ENCODE measurements at regions not wholly inside any gene's neighbourhood (a gene's known extent, or its start where the extent isn't known, plus 50 kb on each side); places are given as distances from the start of the nearest gene placed in this dataset.

DNA sequence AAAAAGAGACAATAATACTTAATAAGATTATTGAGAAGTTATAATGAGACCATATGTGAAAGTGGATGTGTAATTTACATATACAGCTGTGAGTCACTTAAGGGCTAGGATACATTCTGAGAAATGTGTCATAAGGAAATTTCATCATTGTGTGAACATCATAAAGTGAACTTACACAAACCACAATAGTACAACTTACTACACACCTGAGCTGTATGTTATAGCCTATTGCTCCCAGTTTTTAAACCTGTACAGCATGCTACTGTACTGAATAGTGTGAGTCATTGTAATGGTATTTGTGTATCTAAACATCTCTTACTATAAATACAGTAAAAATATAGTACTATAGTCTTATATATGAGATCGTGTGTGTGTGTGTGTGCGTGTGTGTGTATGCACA is 1420.3 kb upstream of the PIK3C3 start:
- Histone ChIP-seq H3K4me3 (ENCODE audit: low read length) (no peak overlapping the region), H3K4me1 (ENCODE audit: insufficient read depth, low read length) (no peaks in the 10 kb centered on the region), H3K27ac (ENCODE audit: low read depth, low read length) (no peak overlapping the region), H3K27me3 (ENCODE audit: insufficient read depth, low read length, poor library complexity, severe bottlenecking) (no peaks in the 10 kb centered on the region), H3K36me3 (ENCODE audit: insufficient read depth, low read length) (no peaks in the 10 kb centered on the region), H3K9me3 (ENCODE audit: low read length) (no peaks in the 10 kb centered on the region)
- CTCF ChIA-PET, result no interaction called here
- Mint-ChIP-seq H3K36me3 (no peaks in the 10 kb centered on the region), H3K4me3 (no peak overlapping the region), H3K9me3 (peaks cover 2 to 29% (median 16%) of the 10 kb centered on the region in 5 donors), H3K27ac (no peak overlapping the region), H3K27me3 (no peaks in the 10 kb centered on the region), H3K4me1 (no peaks in the 10 kb centered on the region)
- no peak for DNase-seq
- POLR2A ChIA-PET, result no interaction called here

DNA sequence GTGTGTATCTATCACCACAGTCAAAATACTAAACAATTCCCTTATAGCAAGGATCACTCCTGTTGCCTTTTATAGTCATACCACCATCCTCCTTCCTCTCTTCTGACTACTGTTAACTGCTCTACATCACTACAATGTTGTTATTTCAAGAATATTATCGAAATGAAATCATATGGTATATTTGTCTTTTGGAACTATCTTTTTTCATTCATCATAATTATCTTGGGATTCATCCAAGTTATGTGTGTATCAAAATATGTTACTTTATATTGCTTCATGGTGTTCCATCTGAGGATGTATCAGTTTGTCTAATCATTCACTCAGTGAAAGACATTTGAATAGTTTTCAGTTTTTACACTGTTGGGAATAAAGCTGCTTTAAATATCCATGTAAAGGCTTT is 1423.0 kb upstream of the PIK3C3 start:
- no peaks in the 10 kb centered on the region for H3K36me3 ChIP-seq (ENCODE audit: insufficient read depth, low read length)
- DNase-seq, result no peak
- Mint-ChIP-seq H3K4me3 (no peak overlapping the region), H3K27me3 (no peaks in the 10 kb centered on the region), H3K36me3 (no peaks in the 10 kb centered on the region), H3K9me3 (peaks cover 2 to 26% (median 12%) of the 10 kb centered on the region in 5 donors), H3K4me1 (no peaks in the 10 kb centered on the region), H3K27ac (no peak overlapping the region)
- H3K4me3 ChIP-seq (ENCODE audit: low read length), result no peak overlapping the region
- POLR2A ChIA-PET, result no interaction called here
- H3K9me3 ChIP-seq (ENCODE audit: low read length), result no peaks in the 10 kb centered on the region
- H3K4me1 ChIP-seq (ENCODE audit: insufficient read depth, low read length), result no peaks in the 10 kb centered on the region
- no peak overlapping the region for H3K27ac ChIP-seq (ENCODE audit: low read depth, low read length)
- CTCF ChIA-PET, result no interaction called here
- H3K27me3 ChIP-seq (ENCODE audit: insufficient read depth, low read length, poor library complexity, severe bottlenecking), result no peaks in the 10 kb centered on the region

DNA sequence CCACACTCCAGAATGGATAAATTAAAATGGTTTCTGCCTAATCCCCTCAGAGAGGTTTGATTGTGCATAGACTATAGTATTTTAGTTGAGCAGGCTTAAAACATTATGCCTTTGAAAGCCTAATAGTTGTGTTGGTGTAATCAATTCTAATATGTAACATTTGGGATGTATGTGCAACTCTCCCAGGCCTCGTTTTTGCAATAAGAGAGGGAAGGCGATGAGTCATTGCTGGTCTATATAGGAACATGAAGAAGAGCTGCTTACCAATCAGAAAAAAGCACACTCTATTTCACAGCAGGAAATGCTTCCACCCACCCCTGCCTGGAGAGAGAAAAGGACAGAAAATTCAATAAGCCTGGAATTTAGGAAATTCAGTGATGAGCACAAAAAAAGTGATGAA is 1424.0 kb upstream of the PIK3C3 start:
- H3K4me3 Mint-ChIP-seq, result no peak overlapping the region
- H3K4me1 Mint-ChIP-seq, result no peaks in the 10 kb centered on the region
- no peaks in the 10 kb centered on the region for H3K36me3 Mint-ChIP-seq
- DNase-seq, result no peak
- ChIA-PET CTCF (no interaction called here), POLR2A (no interaction called here)
- H3K36me3 ChIP-seq (ENCODE audit: insufficient read depth, low read length), result no peaks in the 10 kb centered on the region
- peaks cover 2 to 28% (median 7%) of the 10 kb centered on the region in 5 donors for H3K9me3 Mint-ChIP-seq
- H3K27me3 Mint-ChIP-seq, result no peaks in the 10 kb centered on the region
- no peak overlapping the region for H3K4me3 ChIP-seq (ENCODE audit: low read length)
- no peak overlapping the region for H3K27ac ChIP-seq (ENCODE audit: low read depth, low read length)
- no peak overlapping the region for H3K27ac Mint-ChIP-seq
- H3K27me3 ChIP-seq (ENCODE audit: insufficient read depth, low read length, poor library complexity, severe bottlenecking), result no peaks in the 10 kb centered on the region
- H3K9me3 ChIP-seq (ENCODE audit: low read length), result no peaks in the 10 kb centered on the region
- H3K4me1 ChIP-seq (ENCODE audit: insufficient read depth, low read length), result no peaks in the 10 kb centered on the region

DNA sequence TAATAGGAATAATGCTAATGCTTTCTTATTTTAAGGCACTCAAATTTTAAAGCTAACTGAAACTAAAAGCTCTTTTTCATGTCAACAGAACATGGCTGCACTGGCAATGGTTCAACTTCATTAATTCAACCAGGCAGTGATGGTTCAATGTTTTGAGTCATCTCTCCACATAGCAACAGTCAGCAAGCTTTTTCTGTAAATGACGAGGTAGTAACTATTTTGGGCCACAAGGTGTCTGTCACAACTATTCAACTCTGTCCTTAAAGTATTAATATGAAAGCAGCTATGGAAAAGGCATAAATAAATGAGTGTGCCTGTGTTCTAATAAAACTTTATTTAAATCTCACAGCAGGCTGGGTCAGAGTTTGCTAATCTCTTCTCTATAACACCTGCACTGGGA is 1425.6 kb upstream of the PIK3C3 start:
- H3K36me3 Mint-ChIP-seq, result no peaks in the 10 kb centered on the region
- no peak for DNase-seq
- no peaks in the 10 kb centered on the region for H3K27me3 Mint-ChIP-seq
- no peak overlapping the region for H3K4me3 Mint-ChIP-seq
- Histone ChIP-seq H3K4me3 (ENCODE audit: low read length) (no peak overlapping the region), H3K36me3 (ENCODE audit: insufficient read depth, low read length) (no peaks in the 10 kb centered on the region), H3K27me3 (ENCODE audit: insufficient read depth, low read length, poor library complexity, severe bottlenecking) (no peaks in the 10 kb centered on the region), H3K27ac (ENCODE audit: low read depth, low read length) (no peak overlapping the region), H3K4me1 (ENCODE audit: insufficient read depth, low read length) (no peaks in the 10 kb centered on the region), H3K9me3 (ENCODE audit: low read length) (no peaks in the 10 kb centered on the region)
- H3K27ac Mint-ChIP-seq, result no peak overlapping the region
- peaks cover 3 to 31% (median 5%) of the 10 kb centered on the region in 5 donors for H3K9me3 Mint-ChIP-seq
- ChIA-PET POLR2A (no interaction called here), CTCF (no interaction called here)
- H3K4me1 Mint-ChIP-seq, result no peaks in the 10 kb centered on the region

DNA sequence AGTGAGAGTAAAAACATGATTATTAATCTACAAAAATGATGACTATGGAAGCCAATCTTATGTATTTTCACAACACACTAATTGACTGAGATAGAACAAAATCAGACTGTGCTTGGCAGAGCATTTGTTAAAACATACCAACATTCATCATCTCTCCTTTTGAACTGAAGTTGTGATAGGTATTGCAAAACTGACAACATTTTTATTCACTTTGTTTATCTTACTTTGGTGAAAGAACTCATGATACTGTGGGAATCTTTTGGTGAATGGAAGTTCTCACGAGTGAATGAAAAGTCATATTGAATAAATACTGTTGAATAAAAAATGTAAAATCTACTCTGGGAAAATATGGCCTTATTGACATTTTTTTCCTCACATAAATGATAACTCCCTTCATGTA is 1430.2 kb upstream of the PIK3C3 start:
- POLR2A ChIA-PET, result no interaction called here
- CTCF ChIA-PET, result no interaction called here
- H3K4me3 Mint-ChIP-seq, result no peak overlapping the region
- Histone ChIP-seq H3K36me3 (ENCODE audit: insufficient read depth, low read length) (no peaks in the 10 kb centered on the region), H3K27me3 (ENCODE audit: insufficient read depth, low read length, poor library complexity, severe bottlenecking) (no peaks in the 10 kb centered on the region), H3K4me3 (ENCODE audit: low read length) (no peak overlapping the region), H3K9me3 (ENCODE audit: low read length) (no peaks in the 10 kb centered on the region), H3K4me1 (ENCODE audit: insufficient read depth, low read length) (no peaks in the 10 kb centered on the region), H3K27ac (ENCODE audit: low read depth, low read length) (no peak overlapping the region)
- no peaks in the 10 kb centered on the region for H3K27me3 Mint-ChIP-seq
- H3K36me3 Mint-ChIP-seq, result no peaks in the 10 kb centered on the region
- no peak overlapping the region for H3K27ac Mint-ChIP-seq
- DNase-seq, result no peak
- no peaks in the 10 kb centered on the region for H3K4me1 Mint-ChIP-seq
- peaks cover 2 to 47% (median 7%) of the 10 kb centered on the region in 5 donors for H3K9me3 Mint-ChIP-seq

DNA sequence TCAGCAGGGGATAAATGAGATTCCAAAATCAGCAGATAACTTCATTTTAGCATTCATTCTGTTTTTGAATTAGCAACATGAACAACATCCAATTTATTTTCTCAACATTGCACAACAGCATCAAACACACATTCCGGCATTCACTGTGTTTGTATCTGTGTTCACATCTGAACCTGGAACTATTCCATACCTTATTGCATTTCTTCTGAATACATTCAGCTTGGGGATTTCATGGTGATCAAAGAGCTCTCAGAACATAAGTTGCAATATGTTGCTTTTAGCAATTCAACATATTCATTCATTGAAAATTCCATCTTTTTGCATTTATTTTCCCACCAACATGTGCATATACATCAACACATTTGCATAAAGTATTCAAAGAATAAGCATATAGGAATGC is 1431.7 kb upstream of the PIK3C3 start:
- Mint-ChIP-seq H3K4me1 (no peaks in the 10 kb centered on the region), H3K9me3 (peaks cover 2 to 50% (median 7%) of the 10 kb centered on the region in 5 donors), H3K4me3 (no peak overlapping the region), H3K27me3 (no peaks in the 10 kb centered on the region), H3K27ac (no peak overlapping the region), H3K36me3 (no peaks in the 10 kb centered on the region)
- Histone ChIP-seq H3K4me1 (ENCODE audit: insufficient read depth, low read length) (no peaks in the 10 kb centered on the region), H3K27ac (ENCODE audit: low read depth, low read length) (no peak overlapping the region), H3K9me3 (ENCODE audit: low read length) (no peaks in the 10 kb centered on the region), H3K27me3 (ENCODE audit: insufficient read depth, low read length, poor library complexity, severe bottlenecking) (no peaks in the 10 kb centered on the region), H3K36me3 (ENCODE audit: insufficient read depth, low read length) (no peaks in the 10 kb centered on the region), H3K4me3 (ENCODE audit: low read length) (no peak overlapping the region)
- CTCF ChIA-PET, result no interaction called here
- DNase-seq, result no peak
- POLR2A ChIA-PET, result no interaction called here

DNA sequence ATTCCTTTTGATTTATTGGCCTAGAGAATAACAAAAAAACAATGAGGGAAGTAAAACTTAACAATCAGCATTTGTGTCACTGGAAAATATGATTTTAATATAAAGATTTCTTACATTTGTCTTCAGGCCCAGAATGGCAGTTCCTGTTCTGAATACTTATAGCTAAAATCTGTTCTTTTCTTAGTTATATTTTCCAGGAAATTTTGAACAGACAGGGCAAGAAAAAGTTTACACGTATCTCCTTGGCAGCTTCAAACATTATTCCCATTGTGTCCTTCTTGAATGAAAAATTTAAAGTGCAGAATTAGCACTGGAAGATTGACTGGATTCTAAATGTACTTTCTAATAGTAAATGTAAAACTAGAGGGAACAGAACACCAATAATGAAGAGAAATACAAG is 1454.0 kb upstream of the PIK3C3 start:
- POLR2A ChIA-PET, result no interaction called here

DNA sequence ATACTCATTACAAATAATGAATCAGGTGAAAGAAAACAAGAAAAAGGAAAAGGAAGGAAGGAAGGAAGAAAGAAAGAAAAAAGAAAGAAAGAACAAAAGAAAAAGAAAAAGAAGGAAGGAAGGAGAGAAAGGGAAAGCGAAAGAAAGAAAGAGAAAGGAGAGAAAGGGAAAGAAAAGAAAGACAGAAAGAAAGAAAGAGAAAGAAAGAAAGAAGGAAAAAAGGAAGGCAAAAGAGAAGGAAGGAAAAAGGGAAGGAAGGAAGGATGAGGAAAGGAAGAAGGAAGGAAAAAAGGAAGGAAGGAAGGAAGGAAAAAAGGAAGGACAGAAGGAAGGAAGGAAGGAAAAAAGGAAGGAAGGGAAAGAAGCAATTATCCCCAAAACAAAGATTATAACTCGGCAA is 1460.4 kb upstream of the PIK3C3 start:
- POLR2A ChIA-PET, result no interaction called here
- no peak overlapping the region for H3K27ac Mint-ChIP-seq
- Histone ChIP-seq H3K4me3 (ENCODE audit: low read length) (no peak overlapping the region), H3K27me3 (ENCODE audit: insufficient read depth, low read length, poor library complexity, severe bottlenecking) (no peaks in the 10 kb centered on the region), H3K9me3 (ENCODE audit: low read length) (no peaks in the 10 kb centered on the region), H3K36me3 (ENCODE audit: insufficient read depth, low read length) (no peaks in the 10 kb centered on the region), H3K4me1 (ENCODE audit: insufficient read depth, low read length) (no peaks in the 10 kb centered on the region), H3K27ac (ENCODE audit: low read depth, low read length) (no peak overlapping the region)
- no peaks in the 10 kb centered on the region for H3K36me3 Mint-ChIP-seq
- no peaks in the 10 kb centered on the region for H3K4me1 Mint-ChIP-seq
- H3K27me3 Mint-ChIP-seq, result no peaks in the 10 kb centered on the region
- peaks cover 5 to 42% (median 13%) of the 10 kb centered on the region in 5 donors for H3K9me3 Mint-ChIP-seq
- H3K4me3 Mint-ChIP-seq, result no peak overlapping the region
- DNase-seq, result no peak
- CTCF ChIA-PET, result no interaction called here

More for the DNA sequence above, 1454.0 kb upstream of the PIK3C3 start:
- Mint-ChIP-seq H3K36me3 (no peaks in the 10 kb centered on the region), H3K4me1 (no peaks in the 10 kb centered on the region), H3K9me3 (peaks cover 1 to 31% (median 14%) of the 10 kb centered on the region in 5 donors), H3K4me3 (no peak overlapping the region), H3K27me3 (no peaks in the 10 kb centered on the region), H3K27ac (no peak overlapping the region)
- no peak for DNase-seq
- H3K27ac ChIP-seq (ENCODE audit: low read depth, low read length), result no peak overlapping the region
- H3K4me3 ChIP-seq (ENCODE audit: low read length), result no peak overlapping the region
- no peaks in the 10 kb centered on the region for H3K4me1 ChIP-seq (ENCODE audit: insufficient read depth, low read length)
- H3K27me3 ChIP-seq (ENCODE audit: insufficient read depth, low read length, poor library complexity, severe bottlenecking), result no peaks in the 10 kb centered on the region
- no peaks in the 10 kb centered on the region for H3K9me3 ChIP-seq (ENCODE audit: low read length)
- CTCF ChIA-PET, result no interaction called here
- H3K36me3 ChIP-seq (ENCODE audit: insufficient read depth, low read length), result no peaks in the 10 kb centered on the region

DNA sequence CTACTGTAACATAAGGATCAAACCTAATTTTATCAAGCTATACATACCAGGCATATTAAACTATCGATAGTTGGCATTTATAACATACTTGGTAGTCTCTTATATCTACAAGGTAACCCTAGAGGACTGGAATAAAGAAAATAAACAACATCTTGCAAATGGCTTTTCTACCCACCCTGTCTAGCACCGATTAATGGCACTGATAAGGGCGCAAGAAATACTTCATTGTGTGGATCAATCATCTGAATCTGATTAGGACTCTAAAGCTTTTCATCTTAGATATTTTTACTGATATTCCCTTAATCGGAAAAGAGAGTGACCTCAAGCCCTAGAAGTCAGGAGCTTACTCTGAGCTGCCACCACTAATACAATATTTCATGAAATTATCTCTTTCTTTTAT is 1461.7 kb upstream of the PIK3C3 start:
- no peaks in the 10 kb centered on the region for H3K9me3 ChIP-seq (ENCODE audit: low read length)
- no peaks in the 10 kb centered on the region for H3K27me3 ChIP-seq (ENCODE audit: insufficient read depth, low read length, poor library complexity, severe bottlenecking)
- no peaks in the 10 kb centered on the region for H3K4me1 ChIP-seq (ENCODE audit: insufficient read depth, low read length)
- Mint-ChIP-seq H3K4me1 (no peaks in the 10 kb centered on the region), H3K9me3 (peaks cover 5 to 52% (median 13%) of the 10 kb centered on the region in 5 donors), H3K4me3 (no peak overlapping the region), H3K27ac (no peak overlapping the region), H3K27me3 (no peaks in the 10 kb centered on the region), H3K36me3 (no peaks in the 10 kb centered on the region)
- no peak overlapping the region for H3K27ac ChIP-seq (ENCODE audit: low read depth, low read length)
- ChIA-PET POLR2A (no interaction called here), CTCF (no interaction called here)
- DNase-seq, result no peak
- no peaks in the 10 kb centered on the region for H3K36me3 ChIP-seq (ENCODE audit: insufficient read depth, low read length)
- no peak overlapping the region for H3K4me3 ChIP-seq (ENCODE audit: low read length)

All from CD8-positive, alpha-beta memory T cell (primary cell).